Body of pancreas (tissue), 4 donors: ENCODE measurements at regions not wholly inside any gene's neighbourhood (a gene's known extent, or its start where the extent isn't known, plus 50 kb on each side); places are given as distances from the start of the nearest gene placed in this dataset.

Experiments used
- POLR2A ChIP-seq, 3 donors: fragments of 450-650 bp; IDR thresholded peaks; one replicate each; pipeline ENCODE4 v1.6.1; 2016; ENCODE audit warnings: antibody characterized with exemption in 3 of 3, mild to moderate bottlenecking in 2 of 3
- TF ChIP-seq, protein P1 (sequence below), 7 experiments: fragments of 450-650 bp in 4 of 7; fragments of 200-600 bp in 3 of 7; sonication (generic) in 3 of 7; IDR thresholded peaks; one replicate each; pipeline ENCODE4 v1.5.1; 2016 to 2019; ENCODE audit warnings: antibody characterized with exemption in 7 of 7

GRCh38 chr7:136133551-136133950, 156.4 kb upstream of the MTPN start:
- TF ChIP-seq, protein P1, sequence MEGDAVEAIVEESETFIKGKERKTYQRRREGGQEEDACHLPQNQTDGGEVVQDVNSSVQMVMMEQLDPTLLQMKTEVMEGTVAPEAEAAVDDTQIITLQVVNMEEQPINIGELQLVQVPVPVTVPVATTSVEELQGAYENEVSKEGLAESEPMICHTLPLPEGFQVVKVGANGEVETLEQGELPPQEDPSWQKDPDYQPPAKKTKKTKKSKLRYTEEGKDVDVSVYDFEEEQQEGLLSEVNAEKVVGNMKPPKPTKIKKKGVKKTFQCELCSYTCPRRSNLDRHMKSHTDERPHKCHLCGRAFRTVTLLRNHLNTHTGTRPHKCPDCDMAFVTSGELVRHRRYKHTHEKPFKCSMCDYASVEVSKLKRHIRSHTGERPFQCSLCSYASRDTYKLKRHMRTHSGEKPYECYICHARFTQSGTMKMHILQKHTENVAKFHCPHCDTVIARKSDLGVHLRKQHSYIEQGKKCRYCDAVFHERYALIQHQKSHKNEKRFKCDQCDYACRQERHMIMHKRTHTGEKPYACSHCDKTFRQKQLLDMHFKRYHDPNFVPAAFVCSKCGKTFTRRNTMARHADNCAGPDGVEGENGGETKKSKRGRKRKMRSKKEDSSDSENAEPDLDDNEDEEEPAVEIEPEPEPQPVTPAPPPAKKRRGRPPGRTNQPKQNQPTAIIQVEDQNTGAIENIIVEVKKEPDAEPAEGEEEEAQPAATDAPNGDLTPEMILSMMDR (IDR thresholded peaks at IDR 0.05): no peak
- TF ChIP-seq POLR2A (IDR thresholded peaks at IDR 0.05): no peak
